IMR-90 (cell line): ENCODE measurements at regions not wholly inside any gene's neighbourhood (a gene's known extent, or its start where the extent isn't known, plus 50 kb on each side); places are given as distances from the start of the nearest gene placed in this dataset.

Experiments
- ATAC-seq: fragments of 200-7000 bp; cut with Tn5 transposase; 2 replicates; pipeline ENCODE4 v1.9.1; 2020; ENCODE audit warnings: low read depth, mild to moderate bottlenecking, moderate library complexity
- BruUV-seq: library from RNA; stranded (reverse); fragments of 400-500 nt; replicated peaks from 2 replicates; lab custom pipeline; 2021; lab: Mats Ljungman, UMichigan
- CTCF ChIA-PET: fragments of 300-600 bp; formaldehyde crosslinking; extraction: SDS; loops from one replicate; lab custom pipeline; 2021; ENCODE audit warnings: antibody characterized with exemption; lab: Yijun Ruan, JAX
- POLR2A ChIA-PET: fragments of 300-600 bp; sonication (Branson Sonifier 250); formaldehyde crosslinking; loops from one replicate; lab custom pipeline; 2022; ENCODE audit warnings: antibody characterized with exemption; ENCODE audit not compliant: unreplicated experiment; lab: Charles Lee
- DNase-seq: peaks from one replicate; pipeline ENCODE4 v3.0.0; 2013
- H2AFZ ChIP-seq: replicated peaks from 2 replicates; pipeline ENCODE3; 2013; ENCODE audit warnings: low read length, mild to moderate bottlenecking; ENCODE audit not compliant: poor library complexity
- H2AK5ac ChIP-seq: 2 replicates; pipeline ENCODE4 v1.6.1; 2013; ENCODE audit warnings: low read depth, low read length, inconsistent platforms
- H2AK9ac ChIP-seq: replicated peaks from 2 replicates; pipeline ENCODE3; 2013; ENCODE audit warnings: mild to moderate bottlenecking, low read depth, low read length, moderate library complexity; ENCODE audit not compliant: poor library complexity
- H2BK120ac ChIP-seq: 2 replicates; pipeline ENCODE4 v1.6.1; 2013; ENCODE audit warnings: low read depth, low read length, inconsistent platforms
- H2BK15ac ChIP-seq: 3 replicates; pipeline ENCODE4 v1.6.1; 2013; ENCODE audit warnings: low read depth, low read length, inconsistent platforms
- H2BK20ac ChIP-seq: 2 replicates; pipeline ENCODE4 v1.6.1; 2013; ENCODE audit warnings: low read depth, mild to moderate bottlenecking, inconsistent platforms, low read length, moderate library complexity
- H2BK5ac ChIP-seq: 2 replicates; pipeline ENCODE4 v1.6.1; 2013; ENCODE audit warnings: mild to moderate bottlenecking, low read depth, low read length, inconsistent platforms; ENCODE audit not compliant: poor library complexity, severe bottlenecking
- H3K14ac ChIP-seq: replicated peaks from 2 replicates; pipeline ENCODE4 v1.6.1; 2013; ENCODE audit warnings: low read depth, low read length, inconsistent platforms
- H3K18ac ChIP-seq: 2 replicates; pipeline ENCODE4 v1.6.1; 2013; ENCODE audit warnings: low read depth, low read length, control low read depth
- H3K23ac ChIP-seq: 2 replicates; pipeline ENCODE4 v1.6.1; 2013; ENCODE audit warnings: low read depth, low read length, inconsistent platforms
- H3K27ac ChIP-seq: 2 replicates; pipeline ENCODE4 v1.5.1; 2013; ENCODE audit warnings: mild to moderate bottlenecking, control low read depth, low read length; ENCODE audit not compliant: insufficient read depth
- H3K27me3 ChIP-seq: 2 replicates; pipeline ENCODE4 v1.6.1; 2013; ENCODE audit warnings: low read length; ENCODE audit not compliant: control insufficient read depth, insufficient read depth
- H3K36me3 ChIP-seq: 2 replicates; pipeline ENCODE4 v1.6.1; 2013; ENCODE audit warnings: low read length, mixed read lengths; ENCODE audit not compliant: control insufficient read depth, insufficient read depth
- H3K4ac ChIP-seq: 2 replicates; pipeline ENCODE4 v1.6.1; 2013; ENCODE audit warnings: low read depth, low read length, inconsistent platforms
- H3K4me1 ChIP-seq: 2 replicates; pipeline ENCODE4 v1.6.1; 2013; ENCODE audit warnings: low read length, mixed read lengths; ENCODE audit not compliant: control insufficient read depth, insufficient read depth
- H3K4me2 ChIP-seq: 2 replicates; pipeline ENCODE4 v1.6.1; 2013; ENCODE audit warnings: low read depth, mild to moderate bottlenecking, control low read depth, low read length, moderate library complexity
- H3K4me3 ChIP-seq: 2 replicates; pipeline ENCODE4 v1.5.1; 2013; ENCODE audit warnings: low read depth, mild to moderate bottlenecking, control low read depth, low read length, moderate library complexity; ENCODE audit not compliant: insufficient read depth
- H3K56ac ChIP-seq: 2 replicates; pipeline ENCODE4 v1.6.1; 2013; ENCODE audit warnings: low read length, inconsistent platforms; ENCODE audit not compliant: insufficient read depth; ENCODE audit errors: extremely low read depth
- H3K79me1 ChIP-seq, 2 experiments: 2 replicates each; pipeline ENCODE4 v1.6.1; 2013; ENCODE audit warnings: low read length in 2 of 2, inconsistent platforms in 1 of 2, low read depth in 1 of 2
- H3K9ac ChIP-seq: 2 replicates; pipeline ENCODE4 v1.6.1; 2013; ENCODE audit warnings: low read depth, low read length, control low read depth
- H3K9me1 ChIP-seq: 2 replicates; pipeline ENCODE4 v1.6.1; 2013; ENCODE audit warnings: low read length, inconsistent platforms; ENCODE audit not compliant: insufficient read depth
- H3K9me3 ChIP-seq: 2 replicates; pipeline ENCODE4 v1.6.1; 2013; ENCODE audit warnings: low read length; ENCODE audit not compliant: control insufficient read depth, insufficient read depth
- H4K20me1 ChIP-seq: 2 replicates; pipeline ENCODE4 v1.6.1; 2013; ENCODE audit warnings: low read length, inconsistent platforms; ENCODE audit not compliant: insufficient read depth
- H4K5ac ChIP-seq: 2 replicates; pipeline ENCODE4 v1.6.1; 2013; ENCODE audit warnings: mild to moderate bottlenecking, low read depth, low read length, control low read depth
- H4K8ac ChIP-seq, 2 experiments: 2 replicates each; pipeline ENCODE4 v1.6.1; 2013; ENCODE audit warnings: low read depth in 2 of 2, low read length in 2 of 2, control low read depth in 1 of 2, inconsistent platforms in 1 of 2
- H4K91ac ChIP-seq: 2 replicates; pipeline ENCODE4 v1.6.1; 2013; ENCODE audit warnings: low read depth, low read length, inconsistent platforms; ENCODE audit not compliant: insufficient read depth
- BHLHE40 ChIP-seq: fragments of 150-350 bp; IDR thresholded peaks from 2 replicates; pipeline ENCODE4 v1.6.1; 2016; ENCODE audit warnings: mild to moderate bottlenecking, low read depth, low read length
- CEBPB ChIP-seq: IDR thresholded peaks from 2 replicates; pipeline ENCODE4 v1.6.1; 2012; ENCODE audit warnings: low read depth, low read length, improper control_type of control experiment
- CHD1 ChIP-seq: IDR thresholded peaks from 2 replicates; pipeline ENCODE4 v1.6.1; 2012; ENCODE audit warnings: low read depth, low read length, improper control_type of control experiment
- CTCF ChIP-seq: conservative IDR thresholded peaks from 2 replicates; pipeline ENCODE4 v1.5.1; 2012; ENCODE audit warnings: mild to moderate bottlenecking, low read depth, low read length, improper control_type of control experiment
- FOS ChIP-seq: fragments of 150-350 bp; IDR thresholded peaks from 2 replicates; pipeline ENCODE4 v1.6.1; 2016; ENCODE audit warnings: low read depth, low read length
- MAFK ChIP-seq: IDR thresholded peaks from 2 replicates; pipeline ENCODE4 v1.6.1; 2012; ENCODE audit warnings: low read depth, low read length, improper control_type of control experiment
- MAZ ChIP-seq: IDR thresholded peaks from 2 replicates; pipeline ENCODE4 v1.6.1; 2012; ENCODE audit warnings: low read depth, mild to moderate bottlenecking, low read length, improper control_type of control experiment, moderate library complexity, borderline replicate concordance
- MXI1 ChIP-seq: IDR thresholded peaks from 2 replicates; pipeline ENCODE4 v1.6.1; 2012; ENCODE audit warnings: low read depth, mild to moderate bottlenecking, low read length, moderate library complexity, borderline replicate concordance
- NFE2L2 ChIP-seq: fragments of 150-350 bp; IDR thresholded peaks from 2 replicates; pipeline ENCODE4 v1.6.1; 2016; ENCODE audit warnings: low read depth, mild to moderate bottlenecking, low read length
- POLR2A ChIP-seq: IDR thresholded peaks from 2 replicates; pipeline ENCODE4 v1.6.1; 2012; ENCODE audit warnings: mild to moderate bottlenecking, low read depth, low read length
- RAD21 ChIP-seq: IDR thresholded peaks from 2 replicates; pipeline ENCODE4 v1.6.1; 2012; ENCODE audit warnings: low read length, improper control_type of control experiment
- RCOR1 ChIP-seq: IDR thresholded peaks from 2 replicates; pipeline ENCODE4 v1.6.1; 2012; ENCODE audit warnings: mild to moderate bottlenecking, low read length, improper control_type of control experiment; ENCODE audit not compliant: insufficient replicate concordance
- RFX5 ChIP-seq: IDR thresholded peaks from 2 replicates; pipeline ENCODE4 v1.8.0; 2012; ENCODE audit warnings: low read depth, mild to moderate bottlenecking, low read length, moderate library complexity
- SMC3 ChIP-seq: fragments of 150-350 bp; IDR thresholded peaks from 2 replicates; pipeline ENCODE4 v1.6.1; 2016; ENCODE audit warnings: low read depth, mild to moderate bottlenecking, antibody characterized with exemption, low read length, moderate library complexity
- USF2 ChIP-seq: fragments of 150-350 bp; IDR thresholded peaks from 2 replicates; pipeline ENCODE4 v1.6.1; 2017; ENCODE audit warnings: mild to moderate bottlenecking, antibody characterized with exemption, low read length, low read depth
- WGBS, 2 experiments: methylation state at CpG; one replicate each; pipeline versions ENCODE4 v1.1.5 to v1.1.7; 2013; ENCODE audit warnings: missing lambda C conversion rate in 2 of 2; ENCODE audit not compliant: insufficient read length in 1 of 2; ENCODE audit errors: extremely low coverage in 2 of 2; 5-methylcytosine and 5-hydroxymethylcytosine counted together
- dilution Hi-C: fragments of 300-500 bp; cut with HindIII; formaldehyde crosslinking; loops from one replicate; pipeline ENCODE4 v1.14.3; 2018; ENCODE audit warnings: low sequenced_read_pairs; ENCODE audit not compliant: unreplicated experiment
- in situ Hi-C: fragments of 300-500 bp; cut with MboI; formaldehyde crosslinking; loops from 3 replicates; pipeline ENCODE4 v1.14.3; 2019; ENCODE audit warnings: low sequenced_read_pairs, inconsistent platforms, mixed read lengths
- intact Hi-C: fragments of 100-400 bp; cut with micrococcal nuclease; formaldehyde crosslinking; loops from 2 replicates; pipeline ENCODE4 v1.10.0; 2022
- TF ChIP-seq, protein P1 (sequence below): fragments of 150-350 bp; IDR thresholded peaks from 2 replicates; pipeline ENCODE4 v1.6.1; 2016; ENCODE audit warnings: low read depth, mild to moderate bottlenecking, low read length, moderate library complexity, borderline replicate concordance

DNA sequence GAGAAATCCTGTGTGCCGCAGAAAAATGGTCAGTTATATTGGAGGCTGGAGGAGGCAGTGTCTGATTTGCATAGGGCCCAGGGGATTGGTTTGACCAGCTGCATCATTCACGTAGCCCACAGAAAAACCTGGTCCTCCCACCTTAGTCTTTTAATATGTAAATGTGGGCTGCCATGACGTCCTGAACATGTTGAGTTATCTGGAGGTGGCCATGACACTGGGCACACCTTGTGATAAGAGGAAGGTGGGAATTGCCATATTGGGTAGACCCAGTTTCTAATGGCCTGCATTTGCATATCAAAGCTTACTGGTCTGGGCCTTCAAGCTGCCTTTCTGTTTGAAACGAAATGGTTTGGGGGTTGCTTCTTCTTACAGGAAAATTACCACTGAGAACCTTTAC is 162.2 kb downstream of the AHR start:
- Histone ChIP-seq H2BK120ac (no peak overlapping the region), H2BK15ac (no peak overlapping the region), H3K27me3 (no peaks in the 10 kb centered on the region), H3K23ac (no peak overlapping the region), H3K9me1 (no peaks in the 10 kb centered on the region), H3K4ac (no peak overlapping the region), H3K9ac (no peak overlapping the region), H2BK5ac (no peak overlapping the region), H3K18ac (no peak overlapping the region), H2AFZ (no peak overlapping the region), H4K20me1 (no peaks in the 10 kb centered on the region), H2AK5ac (no peak overlapping the region), H4K5ac (no peak overlapping the region), H3K9me3 (no peaks in the 10 kb centered on the region; the same call in 1 of the 2 replicates), H3K4me3 (no peak overlapping the region), H4K91ac (no peak overlapping the region), H3K14ac (no peak overlapping the region), H4K8ac (no peak overlapping the region), H3K36me3 (no peaks in the 10 kb centered on the region), H3K56ac (no peak overlapping the region), H2AK9ac (no peak overlapping the region), H3K4me2 (no peak overlapping the region), H3K27ac (no peak overlapping the region), H3K4me1 (0 out of 2 replicates have a peak, but pooled peaks cover 1% of the 10 kb centered on the region), H2BK20ac (no peak overlapping the region), H3K79me1 (no peaks in the 10 kb centered on the region)
- dilution Hi-C loops (no loop called here), intact Hi-C loops (no loop called here), in situ Hi-C loops (no loop called here)
- WGBS, 2 experiments: no CpG with 5 or more reads among the region's 4 CpGs
- no TSS peak for BruUV-seq
- CTCF ChIA-PET: interaction anchor here (0.8 kb wide), 1 partner anchor 180 kb away, joined by 3 read pairs; no protein-coding TSS in a partner anchor
- DNase-seq (no peak), ATAC-seq (no peak)
- POLR2A ChIA-PET: no interaction called here
- TF ChIP-seq RCOR1: no peak
- TF ChIP-seq MAZ: no peak
- no peak for TF ChIP-seq USF2
- no peak for TF ChIP-seq RFX5
- TF ChIP-seq MXI1: no peak
- no peak for TF ChIP-seq BHLHE40
- TF ChIP-seq CEBPB: no peak
- TF ChIP-seq CHD1: no peak
- TF ChIP-seq RAD21: no peak
- TF ChIP-seq, protein P1, sequence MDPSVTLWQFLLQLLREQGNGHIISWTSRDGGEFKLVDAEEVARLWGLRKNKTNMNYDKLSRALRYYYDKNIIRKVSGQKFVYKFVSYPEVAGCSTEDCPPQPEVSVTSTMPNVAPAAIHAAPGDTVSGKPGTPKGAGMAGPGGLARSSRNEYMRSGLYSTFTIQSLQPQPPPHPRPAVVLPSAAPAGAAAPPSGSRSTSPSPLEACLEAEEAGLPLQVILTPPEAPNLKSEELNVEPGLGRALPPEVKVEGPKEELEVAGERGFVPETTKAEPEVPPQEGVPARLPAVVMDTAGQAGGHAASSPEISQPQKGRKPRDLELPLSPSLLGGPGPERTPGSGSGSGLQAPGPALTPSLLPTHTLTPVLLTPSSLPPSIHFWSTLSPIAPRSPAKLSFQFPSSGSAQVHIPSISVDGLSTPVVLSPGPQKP: no peak
- no peak for TF ChIP-seq NFE2L2
- TF ChIP-seq SMC3: no peak
- no peak for TF ChIP-seq POLR2A
- TF ChIP-seq CTCF: no peak
- TF ChIP-seq FOS: no peak
- TF ChIP-seq MAFK: no peak
